Panc1 (cell line): ENCODE measurements at regions not wholly inside any gene's neighbourhood (a gene's known extent, or its start where the extent isn't known, plus 50 kb on each side); places are given as distances from the start of the nearest gene placed in this dataset.

Experiments
- CTCF ChIP-seq: fragments of 450-650 bp; IDR thresholded peaks from 2 replicates; pipeline ENCODE4 v1.5.1; 2017; ENCODE audit warnings: mild to moderate bottlenecking
- POLR2AphosphoS5 ChIP-seq: IDR thresholded peaks from 2 replicates; pipeline ENCODE4 v1.6.1; 2012; ENCODE audit warnings: mild to moderate bottlenecking, low read depth, low read length, moderate library complexity

GRCh38 chr9:126203313-126203712, 123.3 kb upstream of the MVB12B start:
- peak; percentile 52 for TF ChIP-seq CTCF
- no peak for TF ChIP-seq POLR2AphosphoS5
